H1 (cell line): ENCODE measurements at regions not wholly inside any gene's neighbourhood (a gene's known extent, or its start where the extent isn't known, plus 50 kb on each side); places are given as distances from the start of the nearest gene placed in this dataset.

Experiments used
- ATF3 ChIP-seq: IDR thresholded peaks from 2 replicates; pipeline ENCODE4 v1.6.1; 2011; ENCODE audit warnings: low read depth, mild to moderate bottlenecking, low read length; ENCODE audit not compliant: insufficient read depth
- HDAC6 ChIP-seq: IDR thresholded peaks from one replicate; pipeline ENCODE4 v1.7.1; 2012; ENCODE audit warnings: low read depth, mild to moderate bottlenecking, inconsistent platforms, low read length, moderate library complexity
- SRF ChIP-seq: IDR thresholded peaks from 2 replicates; pipeline ENCODE4 v1.6.1; 2011; ENCODE audit warnings: mild to moderate bottlenecking, low read depth, low read length, moderate library complexity
- TCF12 ChIP-seq: IDR thresholded peaks from 2 replicates; pipeline ENCODE4 v1.6.1; 2011; ENCODE audit warnings: low read depth, mild to moderate bottlenecking, low read length

- TF ChIP-seq TCF12 (no peak), ATF3 (no peak), SRF (no peak), HDAC6 (no peak)
These were observed 168.2 kb upstream of the GPR149 start (continued) for GRCh38 chr3:154598166-154598565.
